SU-DHL-6 (cell line): ENCODE measurements at regions not wholly inside any gene's neighbourhood (a gene's known extent, or its start where the extent isn't known, plus 50 kb on each side); places are given as distances from the start of the nearest gene placed in this dataset.

Source experiments
- CTCF ChIP-seq: fragments of 200-600 bp; sonication (generic); IDR thresholded peaks from one replicate; pipeline ENCODE4 v1.5.1; 2017; ENCODE audit warnings: antibody characterized with exemption, mild to moderate bottlenecking, low read length, moderate library complexity; ENCODE audit not compliant: insufficient read depth, poor library complexity, severe bottlenecking
- EZH2phosphoT487 ChIP-seq: fragments of 200-600 bp; sonication (generic), shearing (Covaris generic); conservative IDR thresholded peaks from 2 replicates; pipeline ENCODE4 v1.6.1; 2018; ENCODE audit warnings: mild to moderate bottlenecking, antibody characterized with exemption, low read length, moderate library complexity, mixed read lengths

GRCh38 chr13:59266478-59267063 lies 897.2 kb downstream of the DIAPH3 start:
- TF ChIP-seq CTCF (no peak), EZH2phosphoT487 (no peak)
